ENCODE measurements at regions not wholly inside any gene's neighbourhood (a gene's known extent, or its start where the extent isn't known, plus 50 kb on each side); places are given as distances from the start of the nearest gene placed in this dataset.

- H3K23ac ChIP-seq (ENCODE audit: insufficient read length), result no peak overlapping the region
- H4K91ac ChIP-seq (replicated peaks; ENCODE audit: insufficient read length, low read length), result no peak overlapping the region
- H4K8ac ChIP-seq (ENCODE audit: extremely low read depth, insufficient read depth, low read length), result no peak overlapping the region
- H2AFZ ChIP-seq (ENCODE audit: low read length), result no peak overlapping the region
- no peak overlapping the region for H3K27ac ChIP-seq (ENCODE audit: low read depth, low read length)
- DNase-seq (ENCODE audit: low read depth in 1 of 2, low spot score in 2 of 2) (no peak), FAIRE-seq (no peak)
- no peaks in the 10 kb centered on the region for H3K27me3 ChIP-seq (replicated peaks in 1 of 4; ENCODE audit: control insufficient read depth in 3 of 4, extremely low read depth in 1 of 4, insufficient read depth in 3 of 4, low read length in 3 of 4)
- H2BK5ac ChIP-seq (ENCODE audit: low read depth, low read length), result no peak overlapping the region
- H3K18ac ChIP-seq (ENCODE audit: extremely low read depth, low read length), result no peak overlapping the region
- ChIA-PET CTCF (ENCODE audit: partially characterized antibody) (interaction anchor here (0.7 kb wide), 1 partner anchor 532 kb away, joined by 3 read pairs; no protein-coding TSS in a partner anchor), POLR2A (ENCODE audit: partially characterized antibody) (no interaction called here)
- no peak overlapping the region for H3K4me3 ChIP-seq (ENCODE audit: extremely low read depth in 1 of 4, insufficient read depth in 2 of 4, low read depth in 3 of 4, low read length in 4 of 4)
- no peaks in the 10 kb centered on the region for H4K20me1 ChIP-seq (replicated peaks in 1 of 2; ENCODE audit: control insufficient read depth in 1 of 2, insufficient read depth in 2 of 2, low read length in 2 of 2)
- no peak overlapping the region for H3K4me2 ChIP-seq (ENCODE audit: insufficient read depth in 1 of 2, low read depth in 2 of 2, low read length in 2 of 2)
- H2BK12ac ChIP-seq (ENCODE audit: low read depth, low read length), result no peak overlapping the region
- H3K36me3 ChIP-seq (ENCODE audit: control insufficient read depth in 2 of 4, insufficient read depth in 4 of 4, low read length in 3 of 4), result no peaks in the 10 kb centered on the region
- H3K79me1 ChIP-seq (ENCODE audit: low read depth, low read length), result no peaks in the 10 kb centered on the region
- no peak overlapping the region for H2BK15ac ChIP-seq (ENCODE audit: low read length)
- no peaks in the 10 kb centered on the region for H3K4me1 ChIP-seq (replicated peaks in 1 of 4; ENCODE audit: control insufficient read depth in 3 of 4, insufficient read depth in 4 of 4, low read length in 3 of 4)
- no peak overlapping the region for H3K4ac ChIP-seq (replicated peaks; ENCODE audit: insufficient read length, low read depth, low read length)
- H2BK120ac ChIP-seq (replicated peaks; ENCODE audit: low read depth, low read length), result no peak overlapping the region
- H3K14ac ChIP-seq (ENCODE audit: insufficient read length), result no peak overlapping the region
- H3K56ac ChIP-seq (replicated peaks; ENCODE audit: insufficient read length, low read depth, low read length), result no peak overlapping the region
- H3K79me2 ChIP-seq (ENCODE audit: control insufficient read depth in 1 of 2, insufficient read depth in 2 of 2, low read length in 2 of 2), result no peaks in the 10 kb centered on the region
- H4K5ac ChIP-seq (ENCODE audit: insufficient read length, low read depth, low read length), result no peak overlapping the region
- no peaks in the 10 kb centered on the region for H3K23me2 ChIP-seq (ENCODE audit: low read depth, low read length)
- no peak overlapping the region for H2AK5ac ChIP-seq (ENCODE audit: low read depth, low read length)
- 86% methylated on average over 7 of the region's 7 CpGs; no CpG with 5 or more reads in 1 of the 2 experiments for WGBS, 2 experiments (ENCODE audit: extremely low coverage in 1 of 2, insufficient coverage in 1 of 2, insufficient read length in 1 of 2, insufficient replicate concordance in 2 of 2, low coverage in 1 of 2, low lambda C conversion rate in 2 of 2, missing lambda C conversion rate in 1 of 2)
- peaks cover 0 to 6% of the 10 kb centered on the region in 2 experiments; a peak in 1 of 4 replicates for H3K9me3 ChIP-seq (ENCODE audit: insufficient read depth in 2 of 2, low read depth in 1 of 2, low read length in 1 of 2)
- no peak overlapping the region for H3K9ac ChIP-seq (replicated peaks in 1 of 4; ENCODE audit: extremely low read depth in 1 of 4, low read depth in 3 of 4, low read length in 3 of 4)
- no peak overlapping the region for H2BK20ac ChIP-seq (ENCODE audit: low read length)
- TF ChIP-seq POU5F1 (IDR thresholded peaks at IDR 0.05; ENCODE audit: low read depth, low read length), result no peak
- no peak for TF ChIP-seq YY1 (IDR thresholded peaks at IDR 0.05; ENCODE audit: low read depth, low read length)
- no peak for TF ChIP-seq JUND (IDR thresholded peaks at IDR 0.05; ENCODE audit: low read length)
- TF ChIP-seq TAF7 (optimal IDR thresholded peaks at IDR 0.05; ENCODE audit: borderline replicate concordance, low read depth, low read length), result no peak
- TF ChIP-seq CBX5 (IDR thresholded peaks at IDR 0.05; ENCODE audit: low read depth, low read length), result no peak
- no peak for TF ChIP-seq ASH2L (IDR thresholded peaks at IDR 0.05; ENCODE audit: low read length)
- no peak for TF ChIP-seq CHD2 (IDR thresholded peaks at IDR 0.05; ENCODE audit: low read length)
- no peak for TF ChIP-seq EP300 (IDR thresholded peaks at IDR 0.05; ENCODE audit: borderline replicate concordance in 1 of 2, low read depth in 2 of 2, low read length in 2 of 2)
- TF ChIP-seq HDAC2 (IDR thresholded peaks at IDR 0.05; ENCODE audit: borderline replicate concordance in 1 of 2, low read depth in 2 of 2, low read length in 2 of 2), result no peak
- TF ChIP-seq RXRA (IDR thresholded peaks at IDR 0.05; ENCODE audit: insufficient read depth, low read depth, low read length), result no peak
- no peak for TF ChIP-seq SP4 (IDR thresholded peaks at IDR 0.05; ENCODE audit: low read length)
- TF ChIP-seq KDM1A (IDR thresholded peaks at IDR 0.05; ENCODE audit: borderline replicate concordance, low read length), result no peak
- TF ChIP-seq NANOG (IDR thresholded peaks at IDR 0.05; ENCODE audit: insufficient read depth, low read depth, low read length, poor library complexity, severe bottlenecking), result no peak
- TF ChIP-seq SUZ12 (IDR thresholded peaks at IDR 0.05; ENCODE audit: low read length), result no peak
Observed at GRCh38 chr13:74687442-74688182, 553.4 kb upstream of the KLF12 start.
